ENCODE measurements at regions not wholly inside any gene's neighbourhood (a gene's known extent, or its start where the extent isn't known, plus 50 kb on each side); places are given as distances from the start of the nearest gene placed in this dataset.

- TF ChIP-seq, protein P1, sequence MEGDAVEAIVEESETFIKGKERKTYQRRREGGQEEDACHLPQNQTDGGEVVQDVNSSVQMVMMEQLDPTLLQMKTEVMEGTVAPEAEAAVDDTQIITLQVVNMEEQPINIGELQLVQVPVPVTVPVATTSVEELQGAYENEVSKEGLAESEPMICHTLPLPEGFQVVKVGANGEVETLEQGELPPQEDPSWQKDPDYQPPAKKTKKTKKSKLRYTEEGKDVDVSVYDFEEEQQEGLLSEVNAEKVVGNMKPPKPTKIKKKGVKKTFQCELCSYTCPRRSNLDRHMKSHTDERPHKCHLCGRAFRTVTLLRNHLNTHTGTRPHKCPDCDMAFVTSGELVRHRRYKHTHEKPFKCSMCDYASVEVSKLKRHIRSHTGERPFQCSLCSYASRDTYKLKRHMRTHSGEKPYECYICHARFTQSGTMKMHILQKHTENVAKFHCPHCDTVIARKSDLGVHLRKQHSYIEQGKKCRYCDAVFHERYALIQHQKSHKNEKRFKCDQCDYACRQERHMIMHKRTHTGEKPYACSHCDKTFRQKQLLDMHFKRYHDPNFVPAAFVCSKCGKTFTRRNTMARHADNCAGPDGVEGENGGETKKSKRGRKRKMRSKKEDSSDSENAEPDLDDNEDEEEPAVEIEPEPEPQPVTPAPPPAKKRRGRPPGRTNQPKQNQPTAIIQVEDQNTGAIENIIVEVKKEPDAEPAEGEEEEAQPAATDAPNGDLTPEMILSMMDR (conservative IDR thresholded peaks at IDR 0.05): no peak
- no peak for TF ChIP-seq ZFX (IDR thresholded peaks at IDR 0.05)
These were observed 165.0 kb downstream of the SYK start for GRCh38 chr9:90966480-90967144.
